ENCODE measurements at regions not wholly inside any gene's neighbourhood (a gene's known extent, or its start where the extent isn't known, plus 50 kb on each side); places are given as distances from the start of the nearest gene placed in this dataset.

DNA sequence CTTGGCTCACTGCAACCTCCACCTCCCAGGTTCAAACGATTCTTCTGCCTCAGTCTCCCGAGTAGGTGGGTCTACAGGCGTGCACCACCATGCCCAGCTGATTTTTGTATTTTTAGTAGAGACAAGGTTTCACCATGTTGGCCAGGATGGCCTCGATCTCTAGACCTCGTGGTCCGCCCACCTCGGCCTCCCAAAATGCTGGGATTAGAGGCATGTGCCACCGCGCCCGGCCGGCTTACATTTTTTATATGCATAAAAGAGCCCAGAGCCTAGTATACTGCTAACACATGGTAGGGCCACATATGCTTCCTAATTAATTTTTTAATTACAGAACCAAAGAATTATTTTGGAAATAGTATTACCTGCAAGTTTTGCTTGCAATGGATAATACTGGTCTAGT is 1325.4 kb downstream of the PLA2G4A start:
- TF ChIP-seq, protein P1, sequence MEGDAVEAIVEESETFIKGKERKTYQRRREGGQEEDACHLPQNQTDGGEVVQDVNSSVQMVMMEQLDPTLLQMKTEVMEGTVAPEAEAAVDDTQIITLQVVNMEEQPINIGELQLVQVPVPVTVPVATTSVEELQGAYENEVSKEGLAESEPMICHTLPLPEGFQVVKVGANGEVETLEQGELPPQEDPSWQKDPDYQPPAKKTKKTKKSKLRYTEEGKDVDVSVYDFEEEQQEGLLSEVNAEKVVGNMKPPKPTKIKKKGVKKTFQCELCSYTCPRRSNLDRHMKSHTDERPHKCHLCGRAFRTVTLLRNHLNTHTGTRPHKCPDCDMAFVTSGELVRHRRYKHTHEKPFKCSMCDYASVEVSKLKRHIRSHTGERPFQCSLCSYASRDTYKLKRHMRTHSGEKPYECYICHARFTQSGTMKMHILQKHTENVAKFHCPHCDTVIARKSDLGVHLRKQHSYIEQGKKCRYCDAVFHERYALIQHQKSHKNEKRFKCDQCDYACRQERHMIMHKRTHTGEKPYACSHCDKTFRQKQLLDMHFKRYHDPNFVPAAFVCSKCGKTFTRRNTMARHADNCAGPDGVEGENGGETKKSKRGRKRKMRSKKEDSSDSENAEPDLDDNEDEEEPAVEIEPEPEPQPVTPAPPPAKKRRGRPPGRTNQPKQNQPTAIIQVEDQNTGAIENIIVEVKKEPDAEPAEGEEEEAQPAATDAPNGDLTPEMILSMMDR (IDR thresholded peaks at IDR 0.05; ENCODE audit: insufficient read depth, missing control alignments), result no peak
- FAIRE-seq (no peak), DNase-seq (ENCODE audit: insufficient read length, low spot score) (no peak)

DNA sequence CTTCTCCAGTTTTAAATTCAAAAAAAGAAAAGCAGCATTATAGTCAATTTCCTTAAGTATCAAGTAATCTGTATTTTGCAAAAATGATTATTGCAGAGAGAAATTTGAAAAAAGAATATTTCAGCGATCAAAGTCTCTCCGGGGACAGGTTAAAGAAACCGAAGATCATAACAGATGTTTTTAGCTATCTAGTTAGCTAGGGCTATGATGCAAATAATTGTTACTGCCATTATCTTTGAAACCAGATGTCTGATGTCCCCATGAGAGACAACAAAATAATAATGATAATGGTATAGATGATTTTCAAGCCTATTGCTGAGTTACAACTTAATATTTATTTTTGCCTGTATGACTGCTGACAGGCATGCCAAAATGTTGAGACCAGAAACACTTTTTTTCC is 1326.0 kb downstream of the PLA2G4A start:
- FAIRE-seq (no peak), DNase-seq (ENCODE audit: insufficient read length, low spot score) (no peak)
- TF ChIP-seq, protein P1 (IDR thresholded peaks at IDR 0.05; ENCODE audit: insufficient read depth, missing control alignments), result no peak

DNA sequence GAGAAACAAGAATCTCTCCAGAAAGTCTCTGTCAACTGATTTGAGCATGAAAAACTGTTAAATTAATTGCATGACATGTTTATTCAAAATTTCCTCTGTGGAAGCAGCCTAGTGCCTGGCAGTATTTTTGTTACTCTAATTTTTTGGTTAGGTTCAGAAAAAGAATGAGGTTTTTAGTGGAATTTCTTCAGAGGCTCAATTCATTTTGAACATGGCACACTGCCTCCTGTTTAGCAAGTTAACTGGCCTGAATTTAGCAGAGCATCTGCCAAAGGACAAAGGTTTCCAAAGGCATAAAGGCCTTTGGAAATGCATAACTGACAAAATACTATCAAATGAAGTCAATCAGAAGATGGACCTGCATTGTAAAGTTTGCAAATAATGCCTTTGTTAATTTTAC is 1326.5 kb downstream of the PLA2G4A start:
- DNase-seq (ENCODE audit: insufficient read length, low spot score) (no peak), FAIRE-seq (peak; percentile 73)
- TF ChIP-seq, protein P1 (IDR thresholded peaks at IDR 0.05; ENCODE audit: insufficient read depth, missing control alignments), result no peak

DNA sequence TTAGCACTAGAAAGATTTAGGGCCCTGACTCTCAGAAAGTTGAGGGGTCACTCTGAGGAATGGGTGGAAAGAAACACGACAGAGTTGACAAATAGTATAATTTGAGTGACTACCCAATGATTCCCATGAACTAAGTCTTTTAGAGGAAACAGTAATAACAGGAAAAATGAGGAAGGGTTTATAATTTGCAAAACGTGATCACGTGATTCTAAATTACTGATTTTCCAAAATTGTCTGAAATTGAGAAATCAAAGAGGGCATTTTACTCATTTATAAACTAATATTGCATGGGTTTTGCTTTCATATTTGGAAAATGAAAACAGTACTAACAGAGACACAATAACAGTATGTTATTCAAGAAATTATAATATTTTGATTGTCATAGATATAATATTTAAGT is 1335.7 kb downstream of the PLA2G4A start:
- DNase-seq (ENCODE audit: insufficient read length, low spot score) (no peak), FAIRE-seq (peak; percentile 60)
- TF ChIP-seq, protein P1 (IDR thresholded peaks at IDR 0.05; ENCODE audit: insufficient read depth, missing control alignments), result no peak

DNA sequence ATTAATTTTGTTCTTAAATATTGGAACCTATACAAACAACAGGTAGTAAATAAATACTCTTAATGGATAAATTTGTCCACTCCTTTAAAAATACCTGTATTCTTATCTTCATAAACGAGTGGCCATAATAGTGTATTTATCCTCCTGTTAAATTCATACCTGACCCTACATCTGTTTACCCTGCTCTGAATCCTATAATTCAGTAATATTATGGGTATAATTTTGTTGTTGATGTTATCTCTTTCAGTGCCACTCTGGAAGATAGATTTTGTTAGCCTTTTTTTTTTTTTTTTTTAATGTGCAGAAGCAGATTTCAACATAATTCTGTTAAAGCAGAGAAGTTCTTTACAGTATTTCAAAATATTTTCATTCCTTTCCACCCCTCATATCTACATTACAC is 1337.9 kb downstream of the PLA2G4A start:
- FAIRE-seq (no peak), DNase-seq (ENCODE audit: insufficient read length, low spot score) (no peak)
- TF ChIP-seq, protein P1 (IDR thresholded peaks at IDR 0.05; ENCODE audit: insufficient read depth, missing control alignments), result no peak

DNA sequence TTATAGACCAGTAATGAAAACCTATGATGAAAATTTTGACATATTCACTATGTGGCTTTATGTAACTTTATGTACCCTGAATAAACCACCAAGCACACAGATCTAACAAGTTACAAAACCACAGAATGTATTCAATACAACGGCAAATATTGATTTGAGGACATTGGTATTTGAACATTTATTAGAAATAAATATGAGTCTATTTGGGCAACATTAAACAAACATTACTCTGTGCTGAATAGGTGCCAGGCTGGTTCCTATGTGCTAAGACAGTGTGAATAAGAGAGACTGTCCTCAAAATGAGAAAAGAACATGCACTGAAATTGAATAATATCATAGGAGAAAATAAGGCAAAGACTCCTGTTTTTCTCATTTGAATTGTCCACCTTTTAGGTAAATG is 1341.2 kb downstream of the PLA2G4A start:
- FAIRE-seq (peak; percentile 21), DNase-seq (ENCODE audit: insufficient read length, low spot score) (no peak)
- TF ChIP-seq, protein P1 (IDR thresholded peaks at IDR 0.05; ENCODE audit: insufficient read depth, missing control alignments), result no peak

DNA sequence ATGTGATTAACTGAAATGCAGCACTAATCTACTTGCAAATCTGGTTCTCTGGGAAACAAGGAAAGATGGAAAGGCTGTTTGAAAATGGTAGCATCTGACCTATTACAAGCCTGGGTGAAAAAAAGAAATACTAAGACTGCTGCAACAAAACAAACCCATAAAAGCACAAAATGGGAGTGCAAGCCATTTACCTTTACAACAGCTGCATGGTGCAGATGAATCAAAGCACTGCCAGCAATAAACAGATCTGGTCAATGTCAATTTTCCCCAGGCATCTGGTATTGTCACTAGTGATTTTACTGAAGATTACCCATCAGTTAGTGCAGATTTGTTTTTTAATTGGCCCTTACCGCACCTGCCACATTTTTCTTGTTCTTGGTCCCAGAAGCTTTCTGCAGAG is 1341.7 kb downstream of the PLA2G4A start:
- FAIRE-seq (peak; percentile 89), DNase-seq (ENCODE audit: insufficient read length, low spot score) (no peak)
- TF ChIP-seq, protein P1 (IDR thresholded peaks at IDR 0.05; ENCODE audit: insufficient read depth, missing control alignments), result no peak

Measured in D721Med (cell line).